Bronchial epithelial cell (primary cell): ENCODE measurements at regions not wholly inside any gene's neighbourhood (a gene's known extent, or its start where the extent isn't known, plus 50 kb on each side); places are given as distances from the start of the nearest gene placed in this dataset.

Source experiments
- DNase-seq: peaks from one replicate; pipeline ENCODE4 v3.0.0-alpha.2; 2010; ENCODE audit warnings: low read depth
- FAIRE-seq: peaks from 2 replicates; lab custom pipeline; 2011; peaks lifted over from hg19 to GRCh38; lab: Jason Lieb, UNC
- H3K27me3 ChIP-seq: 2 replicates; pipeline ENCODE4 v1.5.1; 2011; ENCODE audit warnings: low read length; ENCODE audit not compliant: control insufficient read depth, insufficient read depth
- H3K36me3 ChIP-seq: 2 replicates; pipeline ENCODE4 v1.5.1; 2011; ENCODE audit warnings: low read length; ENCODE audit not compliant: control insufficient read depth, insufficient read depth
- H3K4me3 ChIP-seq: 2 replicates; pipeline ENCODE4 v1.5.1; 2011; ENCODE audit warnings: mild to moderate bottlenecking, low read depth, low read length, control low read depth
- CTCF ChIP-seq: IDR thresholded peaks from 2 replicates; pipeline ENCODE4 v1.5.1; 2011; ENCODE audit warnings: mild to moderate bottlenecking, moderate library complexity, low read length, control low read depth, inconsistent platforms; ENCODE audit not compliant: insufficient read depth, severe bottlenecking

GRCh38 chr2:21999522-21999921 is 875.8 kb downstream of the TDRD15 start:
- no peak for DNase-seq
- Histone ChIP-seq H3K27me3 (no peaks in the 10 kb centered on the region), H3K36me3 (no peaks in the 10 kb centered on the region), H3K4me3 (no peak overlapping the region)
- no peak for TF ChIP-seq CTCF
- FAIRE-seq = no peak

DNA sequence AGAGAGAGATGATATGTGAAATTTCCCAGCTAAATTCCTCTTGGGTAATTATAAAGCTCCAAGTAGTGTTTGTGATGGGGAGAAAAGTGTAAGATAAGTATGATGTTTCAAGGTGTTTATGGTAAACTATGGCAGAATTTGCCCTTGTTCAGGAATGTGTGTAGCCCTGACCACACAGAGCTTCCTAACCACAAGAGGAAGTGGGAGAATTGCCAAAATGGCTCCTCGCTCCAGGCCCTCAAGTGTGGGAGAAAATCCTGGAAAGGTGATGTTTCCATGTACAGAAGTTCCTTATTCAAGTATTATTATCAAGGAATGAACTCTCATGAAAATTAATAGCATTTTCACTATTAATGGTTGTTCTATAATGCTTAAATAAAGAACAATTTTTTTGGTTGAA is 878.3 kb downstream of the TDRD15 start:
- H3K36me3 ChIP-seq = no peaks in the 10 kb centered on the region
- no peaks in the 10 kb centered on the region for H3K27me3 ChIP-seq
- no peak for FAIRE-seq
- DNase-seq = no peak
- no peak overlapping the region for H3K4me3 ChIP-seq
- TF ChIP-seq CTCF = no peak

DNA sequence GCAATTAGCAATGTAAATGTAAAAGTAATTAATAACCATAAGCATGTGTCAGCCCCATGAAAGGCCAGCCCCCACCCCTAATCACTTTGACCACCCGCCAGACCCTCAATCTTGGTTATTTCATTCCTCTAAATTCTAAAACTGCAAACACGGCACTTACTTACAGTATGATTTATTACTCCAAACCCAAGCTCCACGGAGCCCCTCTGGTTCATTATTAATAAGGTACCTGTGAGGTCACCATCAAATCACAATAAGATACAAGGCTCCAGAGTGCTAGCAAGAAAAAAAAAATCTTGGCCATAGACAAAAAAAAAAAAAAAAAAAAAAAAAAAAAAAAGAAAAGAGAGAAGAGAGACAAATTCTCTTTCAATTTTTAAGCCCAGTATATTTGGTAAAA is 879.5 kb downstream of the TDRD15 start:
- TF ChIP-seq CTCF = no peak
- no peak overlapping the region for H3K4me3 ChIP-seq
- no peaks in the 10 kb centered on the region for H3K27me3 ChIP-seq
- DNase-seq = no peak
- FAIRE-seq = no peak
- H3K36me3 ChIP-seq = no peaks in the 10 kb centered on the region

DNA sequence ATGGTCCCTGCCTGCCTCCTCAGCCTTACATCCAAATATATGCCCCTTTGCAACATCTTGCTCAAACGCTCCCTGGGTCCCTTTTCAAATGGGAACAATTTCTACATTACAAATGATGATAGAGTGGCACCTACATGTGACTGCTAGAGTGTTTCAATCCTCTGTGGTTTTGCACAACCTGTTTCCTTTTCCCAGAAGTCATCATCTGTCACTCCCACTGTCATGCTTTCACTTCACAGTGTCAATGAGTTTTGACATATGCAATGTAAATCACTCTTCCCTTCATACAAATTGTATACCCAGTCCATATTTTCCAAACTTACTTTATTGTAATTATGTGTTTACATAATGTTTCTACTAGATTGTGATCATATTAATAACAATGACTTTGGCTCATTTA is 887.3 kb downstream of the TDRD15 start:
- H3K36me3 ChIP-seq = no peaks in the 10 kb centered on the region
- no peaks in the 10 kb centered on the region for H3K27me3 ChIP-seq
- no peak overlapping the region for H3K4me3 ChIP-seq
- no peak for TF ChIP-seq CTCF
- no peak for DNase-seq
- FAIRE-seq = no peak

GRCh38 chr2:22020091-22020742 is 896.4 kb downstream of the TDRD15 start:
- FAIRE-seq (no peak), DNase-seq (no peak)
- no peak overlapping the region for H3K4me3 ChIP-seq
- no peaks in the 10 kb centered on the region for H3K27me3 ChIP-seq
- no peaks in the 10 kb centered on the region for H3K36me3 ChIP-seq
- no peak for TF ChIP-seq CTCF

GRCh38 chr2:22027345-22028005 is 903.7 kb downstream of the TDRD15 start:
- FAIRE-seq (no peak), DNase-seq (no peak)
- no peaks in the 10 kb centered on the region for H3K27me3 ChIP-seq
- no peak overlapping the region for H3K4me3 ChIP-seq
- no peaks in the 10 kb centered on the region for H3K36me3 ChIP-seq
- TF ChIP-seq CTCF = no peak
